Right cardiac atrium (tissue), 5 donors: ENCODE measurements at regions not wholly inside any gene's neighbourhood (a gene's known extent, or its start where the extent isn't known, plus 50 kb on each side); places are given as distances from the start of the nearest gene placed in this dataset.

Experiments
- ATAC-seq, 2 donors: fragments of 200-7000 bp; cut with Tn5 transposase; one replicate each; pipeline versions ENCODE4 v1.8.0 to v1.9.1; 2020; ENCODE audit warnings: moderate library complexity in 2 of 2, mild to moderate bottlenecking in 1 of 2
- DNase-seq, 3 donors: peaks; one replicate each; pipeline ENCODE4 v3.0.0-alpha.2; 2020
- H3K27ac ChIP-seq: one replicate; pipeline ENCODE4 v1.5.1; 2013; ENCODE audit warnings: mild to moderate bottlenecking, low read length, control low read depth, moderate library complexity
- H3K27me3 ChIP-seq: one replicate; pipeline ENCODE4 v1.6.1; 2013; ENCODE audit not compliant: control insufficient read depth, insufficient read depth
- H3K4me1 ChIP-seq: one replicate; pipeline ENCODE4 v1.6.1; 2013; ENCODE audit warnings: low read length; ENCODE audit not compliant: control insufficient read depth, insufficient read depth
- H3K4me3 ChIP-seq: one replicate; pipeline ENCODE4 v1.5.1; 2013; ENCODE audit warnings: low read length, control low read depth
- H3K9me3 ChIP-seq: one replicate; pipeline ENCODE4 v1.6.1; 2013; ENCODE audit warnings: low read length; ENCODE audit not compliant: control insufficient read depth
- WGBS: extraction: QIAGEN DNeasy Blood & Tissue Kit; methylation state at CpG from one replicate; pipeline ENCODE4 v1.1.7; 2013; 5-methylcytosine and 5-hydroxymethylcytosine counted together
- intact Hi-C, 4 donors: fragments of 100-400 bp; cut with DNase I; formaldehyde crosslinking; loops; one replicate each; pipeline versions ENCODE4 v1.11.0 to v1.14.0; 2022 to 2023
- donor health status: healthy with polysubstance abuse.
- donor health status: DM: no; HTN: yes; CAD: no.
- donor health status: DM: no; HTN: no; CAD: no.
- donor health status: DM: no; HTN: yes; CAD: no; lungs with severe emphysema.
- donor health status: DM: yes; HTN: yes; CAD: no.

DNA sequence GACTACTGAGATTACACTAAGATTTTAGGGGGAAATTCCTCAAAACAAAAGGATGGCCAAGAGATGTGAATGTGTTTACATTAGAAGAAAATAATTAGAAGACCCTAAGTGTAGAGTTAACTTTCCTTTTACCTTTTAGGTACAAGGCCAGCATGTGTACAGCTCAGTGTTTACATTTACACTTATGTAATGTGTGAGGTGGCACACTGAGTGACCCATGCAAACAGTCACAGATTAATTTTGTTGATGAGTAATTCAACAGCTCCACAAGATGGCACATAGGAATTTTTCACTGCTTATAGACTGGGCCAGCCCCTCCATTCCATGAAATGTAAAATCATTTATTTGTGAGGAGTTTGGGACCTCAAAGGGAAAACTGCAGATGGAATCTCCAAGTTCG is 90.1 kb upstream of the SLC12A2 start:
- no peak for DNase-seq
- no peak overlapping the region for H3K4me3 ChIP-seq
- H3K9me3 ChIP-seq, result no peaks in the 10 kb centered on the region
- H3K27me3 ChIP-seq, result no peaks in the 10 kb centered on the region
- intact Hi-C loops, result no loop called here
- 92% methylated on average over 1 of the region's 1 CpG for WGBS
- no peak overlapping the region for H3K27ac ChIP-seq
- ATAC-seq, result no peak
- H3K4me1 ChIP-seq, result peaks cover 4% of the 10 kb centered on the region

DNA sequence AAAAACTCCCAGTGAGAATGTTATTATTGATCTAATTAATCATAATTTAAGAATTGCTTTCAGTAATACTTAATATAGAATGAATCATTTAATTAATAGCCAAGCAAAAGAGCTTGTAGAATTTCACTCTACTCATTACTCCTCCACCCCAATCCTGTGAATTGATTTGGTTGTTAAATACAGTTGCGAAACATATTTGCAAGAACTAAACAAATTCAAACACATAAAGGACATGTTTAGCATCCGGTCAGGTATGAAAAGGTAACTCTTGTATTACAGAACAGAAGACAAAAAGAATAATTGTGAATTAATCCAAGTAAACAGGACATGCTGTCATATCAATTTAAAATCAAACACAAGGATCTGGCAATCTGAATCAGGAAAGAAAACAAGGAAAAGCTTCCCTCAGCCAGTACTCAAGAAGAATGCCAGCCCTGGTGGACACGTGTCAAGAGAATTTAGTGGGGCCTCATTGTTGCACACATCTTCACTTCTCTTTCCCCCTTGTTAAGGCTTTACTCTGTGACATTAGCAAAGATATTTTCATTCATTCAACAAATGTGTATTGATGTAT is 89.4 kb upstream of the SLC12A2 start:
- intact Hi-C loops, result no loop called here
- H3K4me1 ChIP-seq, result peaks cover 4% of the 10 kb centered on the region
- no peaks in the 10 kb centered on the region for H3K9me3 ChIP-seq
- DNase-seq, result no peak
- no peak overlapping the region for H3K4me3 ChIP-seq
- no peak overlapping the region for H3K27ac ChIP-seq
- no peaks in the 10 kb centered on the region for H3K27me3 ChIP-seq
- WGBS, result 85% methylated on average over 3 of the region's 3 CpGs
- ATAC-seq, result no peak

DNA sequence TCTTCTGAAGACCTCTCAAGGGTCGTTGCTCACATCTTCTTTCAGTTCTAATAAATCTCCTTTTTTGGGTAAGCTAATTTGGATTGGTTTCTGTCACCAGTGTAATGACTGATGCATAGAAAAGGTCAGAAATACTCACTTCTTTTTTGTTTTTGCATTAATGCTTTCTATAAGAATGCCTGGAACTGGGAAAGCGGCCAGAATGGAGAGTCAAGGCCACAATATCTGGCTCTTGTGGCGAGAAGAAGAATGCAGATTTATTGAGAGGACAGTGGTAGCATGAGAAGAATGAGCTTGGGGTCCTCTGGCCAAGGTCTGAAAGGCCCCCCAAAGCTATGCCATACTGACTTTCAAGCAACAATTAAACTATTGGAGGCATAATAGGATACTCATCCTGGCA is 88.0 kb upstream of the SLC12A2 start:
- no peak for ATAC-seq
- Histone ChIP-seq H3K27ac (no peak overlapping the region), H3K4me1 (peaks cover 4% of the 10 kb centered on the region), H3K27me3 (no peaks in the 10 kb centered on the region), H3K9me3 (no peaks in the 10 kb centered on the region), H3K4me3 (no peak overlapping the region)
- intact Hi-C loops, result no loop called here
- WGBS, result 81% methylated on average over 3 of the region's 3 CpGs
- DNase-seq, result no peak

DNA sequence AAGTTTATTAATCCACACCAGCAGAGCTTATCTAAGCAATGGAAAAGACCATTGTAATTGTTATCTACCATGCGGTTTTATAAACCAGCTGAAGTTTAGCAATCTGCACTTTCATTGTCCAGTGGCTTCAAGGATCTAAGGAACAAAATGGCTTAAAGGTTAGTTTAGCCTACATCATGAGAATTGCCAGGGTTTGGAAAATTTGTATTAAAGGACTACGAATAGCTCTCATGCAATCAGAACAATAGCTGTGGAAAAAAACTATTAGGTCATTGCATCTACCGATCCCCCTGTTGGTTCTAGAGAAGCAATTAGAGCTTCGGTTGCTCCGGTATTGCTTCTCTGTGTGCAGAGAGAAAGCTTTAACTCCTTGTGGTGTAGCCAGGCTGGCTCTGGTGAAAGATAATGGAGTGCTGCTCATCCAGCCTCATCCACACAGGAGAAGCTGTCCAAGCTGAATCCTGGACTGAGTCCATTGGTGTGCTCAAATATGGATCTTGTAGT is 86.3 kb upstream of the SLC12A2 start:
- 33% methylated on average over 5 of the region's 5 CpGs for WGBS
- no peaks in the 10 kb centered on the region for H3K9me3 ChIP-seq
- H3K4me1 ChIP-seq, result peaks cover 4% of the 10 kb centered on the region
- no peaks in the 10 kb centered on the region for H3K27me3 ChIP-seq
- intact Hi-C loops, result no loop called here
- no peak overlapping the region for H3K4me3 ChIP-seq
- no peak overlapping the region for H3K27ac ChIP-seq
- ATAC-seq, result peak; percentile 41 to 80
- no peak for DNase-seq

GRCh38 chr5:127998950-127999615 is 84.5 kb upstream of the SLC12A2 start:
- intact Hi-C loops, result no loop called here
- H3K27ac ChIP-seq, result no peak overlapping the region
- H3K9me3 ChIP-seq, result no peaks in the 10 kb centered on the region
- H3K4me3 ChIP-seq, result no peak overlapping the region
- no peaks in the 10 kb centered on the region for H3K27me3 ChIP-seq
- peaks cover 4% of the 10 kb centered on the region for H3K4me1 ChIP-seq
- 96% methylated on average over 3 of the region's 3 CpGs for WGBS
- ATAC-seq (no peak), DNase-seq (no peak)

DNA sequence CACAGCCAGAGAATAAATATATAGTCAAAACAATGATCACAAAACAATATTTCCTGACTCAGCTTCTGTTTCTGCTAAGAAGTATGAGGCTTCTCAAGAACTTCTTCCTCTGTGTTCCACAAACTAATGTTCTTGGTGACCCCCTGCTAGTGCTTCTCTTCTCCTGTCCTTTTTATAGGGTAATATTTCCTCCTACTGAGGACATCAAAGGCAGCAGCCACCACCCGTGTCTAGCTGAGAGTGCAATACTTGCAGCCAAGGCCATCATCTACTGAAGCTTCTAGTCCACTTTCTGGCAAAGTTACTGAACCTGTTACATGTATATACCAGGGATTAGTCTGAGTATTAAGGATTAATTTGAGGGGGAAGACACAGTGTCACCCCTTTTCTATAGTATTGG is 83.7 kb upstream of the SLC12A2 start:
- Histone ChIP-seq H3K4me1 (peaks cover 4% of the 10 kb centered on the region), H3K4me3 (no peak overlapping the region), H3K27me3 (no peaks in the 10 kb centered on the region), H3K9me3 (no peaks in the 10 kb centered on the region), H3K27ac (no peak overlapping the region)
- WGBS, result 78% methylated on average over 1 of the region's 1 CpG
- ATAC-seq (no peak), DNase-seq (no peak)
- intact Hi-C loops, result no loop called here

DNA sequence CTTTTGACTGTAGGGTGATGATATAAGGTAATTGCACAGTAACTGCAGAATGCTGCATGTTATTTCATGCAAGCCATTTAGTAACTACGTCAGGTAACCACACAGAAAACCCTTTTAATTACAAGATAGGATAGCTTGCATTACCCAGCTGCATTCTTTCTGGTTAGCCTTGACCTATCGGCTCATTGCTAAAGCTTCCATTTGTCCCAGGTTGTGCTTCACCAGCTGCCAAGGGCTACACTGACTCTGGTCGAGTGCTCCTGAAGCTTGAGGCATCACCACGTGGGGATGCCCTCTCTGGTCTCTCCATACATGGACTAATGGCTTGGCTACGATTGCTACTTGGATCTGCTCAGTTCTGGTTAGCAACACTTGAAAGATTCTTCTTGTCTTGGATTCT is 81.1 kb upstream of the SLC12A2 start:
- Histone ChIP-seq H3K4me1 (peaks cover 3% of the 10 kb centered on the region), H3K27me3 (no peaks in the 10 kb centered on the region), H3K4me3 (no peak overlapping the region), H3K27ac (no peak overlapping the region), H3K9me3 (no peaks in the 10 kb centered on the region)
- ATAC-seq (no peak), DNase-seq (no peak)
- intact Hi-C loops, result no loop called here
- WGBS, result 87% methylated on average over 5 of the region's 5 CpGs

DNA sequence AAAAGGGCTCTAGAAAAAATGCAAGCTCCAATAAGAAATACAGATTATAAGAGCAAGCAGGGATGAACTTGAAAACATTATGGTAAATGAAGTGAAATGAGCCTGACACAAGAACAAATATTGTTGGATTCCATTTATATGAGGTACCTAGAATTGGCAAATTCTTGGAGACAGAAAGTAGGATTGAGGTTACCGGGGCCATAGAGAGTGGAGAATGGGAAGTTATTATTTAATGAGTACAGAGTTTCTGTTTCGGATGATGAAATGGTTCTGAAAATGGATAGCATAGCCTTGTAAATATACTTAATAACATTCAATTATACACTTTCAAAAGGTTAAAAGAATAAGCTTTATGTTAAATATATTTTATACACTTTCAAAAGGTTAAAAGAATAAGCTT is 75.6 kb upstream of the SLC12A2 start:
- intact Hi-C loops, result no loop called here
- 93% methylated on average over 2 of the region's 2 CpGs for WGBS
- ATAC-seq (no peak), DNase-seq (no peak)
- no peak overlapping the region for H3K4me3 ChIP-seq
- H3K4me1 ChIP-seq, result no peaks in the 10 kb centered on the region
- H3K27me3 ChIP-seq, result no peaks in the 10 kb centered on the region
- no peaks in the 10 kb centered on the region for H3K9me3 ChIP-seq
- no peak overlapping the region for H3K27ac ChIP-seq

DNA sequence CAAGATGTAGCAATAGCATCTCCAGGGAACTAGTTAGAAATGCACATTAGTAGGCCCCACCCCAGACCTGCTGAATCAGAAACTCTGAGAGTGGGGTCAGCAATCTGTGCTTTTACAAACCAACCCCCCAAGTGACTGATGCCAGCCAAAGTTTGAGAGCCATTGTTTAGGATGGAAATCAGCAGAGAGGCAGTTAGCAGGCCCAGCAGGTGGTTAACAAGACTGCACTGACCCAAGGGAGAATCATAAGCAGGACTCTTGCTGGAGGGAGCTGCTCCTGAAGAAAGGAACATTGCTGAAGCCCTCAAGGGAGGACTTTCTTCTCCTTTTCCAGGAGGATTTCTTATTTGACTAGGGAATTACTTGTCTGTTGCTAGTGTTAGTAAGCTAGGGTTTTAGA is 74.2 kb upstream of the SLC12A2 start:
- Histone ChIP-seq H3K4me3 (no peak overlapping the region), H3K4me1 (no peaks in the 10 kb centered on the region), H3K27ac (no peak overlapping the region), H3K9me3 (no peaks in the 10 kb centered on the region), H3K27me3 (no peaks in the 10 kb centered on the region)
- ATAC-seq, result no peak
- intact Hi-C loops, result no loop called here
- DNase-seq, result no peak

DNA sequence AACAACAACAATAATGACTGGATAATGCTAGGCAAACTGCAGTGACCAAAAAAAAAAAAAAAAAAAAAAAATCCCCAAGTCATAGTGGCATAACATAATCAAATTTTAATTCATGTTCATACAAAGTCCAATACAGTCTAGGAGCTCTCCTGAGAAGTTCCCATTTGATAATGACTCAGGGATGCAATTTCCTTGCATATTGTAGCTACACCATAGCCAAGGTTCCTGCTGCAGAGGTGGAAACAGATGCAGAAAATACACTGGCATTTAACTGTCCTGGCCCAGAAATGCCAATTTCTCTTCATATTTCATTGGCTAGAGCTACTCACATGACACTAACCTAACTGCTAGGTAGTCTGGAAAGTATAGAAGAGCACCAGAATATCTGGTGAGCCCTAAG is 72.2 kb upstream of the SLC12A2 start:
- intact Hi-C loops, result no loop called here
- H3K9me3 ChIP-seq, result no peaks in the 10 kb centered on the region
- no peak for DNase-seq
- peaks cover 4% of the 10 kb centered on the region for H3K4me1 ChIP-seq
- H3K4me3 ChIP-seq, result no peak overlapping the region
- no peak overlapping the region for H3K27ac ChIP-seq
- ATAC-seq, result no peak
- H3K27me3 ChIP-seq, result no peaks in the 10 kb centered on the region

DNA sequence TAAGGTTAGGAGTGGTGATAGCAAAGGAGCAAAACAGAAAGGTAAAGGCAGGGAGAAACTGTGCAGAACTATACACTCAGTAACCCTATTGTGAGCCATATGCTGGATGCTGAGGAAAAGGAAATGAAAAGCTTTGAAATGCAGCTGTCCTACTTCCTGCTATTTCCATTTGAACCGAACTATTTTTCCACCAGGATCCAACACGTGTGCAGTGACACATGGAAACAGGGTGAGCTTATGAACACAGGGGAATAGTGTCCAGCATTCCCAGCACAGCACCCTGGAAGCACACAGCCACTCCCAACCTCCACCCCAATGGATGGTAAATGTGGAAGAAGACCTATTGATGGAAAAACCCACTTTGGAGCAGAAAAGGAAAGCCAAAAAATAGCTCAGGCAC is 69.0 kb upstream of the SLC12A2 start:
- ATAC-seq (no peak), DNase-seq (no peak)
- H3K4me3 ChIP-seq, result no peak overlapping the region
- 37% methylated on average over 2 of the region's 2 CpGs for WGBS
- intact Hi-C loops, result no loop called here
- H3K27ac ChIP-seq, result no peak overlapping the region
- peaks cover 4% of the 10 kb centered on the region for H3K4me1 ChIP-seq
- no peaks in the 10 kb centered on the region for H3K27me3 ChIP-seq
- no peaks in the 10 kb centered on the region for H3K9me3 ChIP-seq

DNA sequence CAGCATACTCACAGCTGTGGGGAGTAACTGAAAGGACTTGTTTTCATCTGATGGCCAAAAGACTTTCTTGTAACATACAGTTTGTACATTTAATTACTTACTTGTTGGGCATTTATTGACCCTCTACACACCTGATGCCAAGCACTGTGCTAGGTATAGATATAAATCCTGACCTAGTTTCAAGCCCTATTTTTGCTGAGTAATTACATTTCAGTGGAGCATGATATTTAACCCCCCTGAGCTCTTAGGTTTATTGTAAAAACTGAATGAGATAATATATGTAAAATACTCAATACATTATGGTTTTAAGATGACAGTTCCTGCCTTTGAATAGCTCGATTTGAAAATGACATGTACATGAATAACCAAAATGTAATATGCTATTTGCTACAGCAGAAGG is 68.1 kb upstream of the SLC12A2 start:
- no peak overlapping the region for H3K4me3 ChIP-seq
- H3K27me3 ChIP-seq, result no peaks in the 10 kb centered on the region
- no peak for DNase-seq
- H3K27ac ChIP-seq, result no peak overlapping the region
- peaks cover 4% of the 10 kb centered on the region for H3K4me1 ChIP-seq
- WGBS, result 87% methylated on average over 1 of the region's 1 CpG
- H3K9me3 ChIP-seq, result no peaks in the 10 kb centered on the region
- no peak for ATAC-seq
- intact Hi-C loops, result no loop called here
